ENCODE measurements at regions not wholly inside any gene's neighbourhood (a gene's known extent, or its start where the extent isn't known, plus 50 kb on each side); places are given as distances from the start of the nearest gene placed in this dataset.

DNA sequence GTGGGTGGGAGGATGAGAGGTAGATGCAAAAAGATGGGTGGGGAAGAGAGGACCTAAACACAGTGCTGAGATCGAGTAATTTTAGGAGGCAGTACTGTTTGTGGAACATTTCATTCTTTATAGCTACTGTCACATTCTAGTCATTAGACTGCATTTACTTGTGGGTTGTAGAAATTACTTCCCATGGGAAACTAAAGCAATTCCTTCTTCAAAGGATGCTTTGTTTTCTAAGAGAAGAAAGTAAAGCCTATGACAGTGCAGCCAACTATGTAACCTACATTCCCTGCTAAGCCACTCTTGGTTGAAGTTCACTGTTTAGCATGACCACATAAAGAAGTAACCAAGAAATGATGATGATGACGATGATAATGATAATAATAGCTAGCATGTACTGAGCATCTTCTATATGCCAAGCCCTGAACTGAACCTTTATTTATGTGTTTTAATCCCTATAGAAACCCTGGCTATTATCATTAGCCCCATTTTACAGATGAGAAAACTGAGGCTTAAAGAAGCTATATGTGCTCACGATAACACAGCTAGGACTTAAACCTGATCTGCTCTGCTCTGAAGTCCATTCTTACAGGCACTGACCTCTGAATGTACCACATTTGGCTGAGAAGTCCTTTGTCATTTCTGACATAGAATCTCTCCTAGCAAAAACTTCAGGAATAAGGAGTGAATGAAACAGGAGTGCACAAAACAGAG lies 114.5 kb upstream of the KIT start:
- TF ChIP-seq, protein P1, sequence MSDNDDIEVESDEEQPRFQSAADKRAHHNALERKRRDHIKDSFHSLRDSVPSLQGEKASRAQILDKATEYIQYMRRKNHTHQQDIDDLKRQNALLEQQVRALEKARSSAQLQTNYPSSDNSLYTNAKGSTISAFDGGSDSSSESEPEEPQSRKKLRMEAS (IDR thresholded peaks at IDR 0.05; ENCODE audit: low read depth, low read length): no peak
- TF ChIP-seq, protein P2, sequence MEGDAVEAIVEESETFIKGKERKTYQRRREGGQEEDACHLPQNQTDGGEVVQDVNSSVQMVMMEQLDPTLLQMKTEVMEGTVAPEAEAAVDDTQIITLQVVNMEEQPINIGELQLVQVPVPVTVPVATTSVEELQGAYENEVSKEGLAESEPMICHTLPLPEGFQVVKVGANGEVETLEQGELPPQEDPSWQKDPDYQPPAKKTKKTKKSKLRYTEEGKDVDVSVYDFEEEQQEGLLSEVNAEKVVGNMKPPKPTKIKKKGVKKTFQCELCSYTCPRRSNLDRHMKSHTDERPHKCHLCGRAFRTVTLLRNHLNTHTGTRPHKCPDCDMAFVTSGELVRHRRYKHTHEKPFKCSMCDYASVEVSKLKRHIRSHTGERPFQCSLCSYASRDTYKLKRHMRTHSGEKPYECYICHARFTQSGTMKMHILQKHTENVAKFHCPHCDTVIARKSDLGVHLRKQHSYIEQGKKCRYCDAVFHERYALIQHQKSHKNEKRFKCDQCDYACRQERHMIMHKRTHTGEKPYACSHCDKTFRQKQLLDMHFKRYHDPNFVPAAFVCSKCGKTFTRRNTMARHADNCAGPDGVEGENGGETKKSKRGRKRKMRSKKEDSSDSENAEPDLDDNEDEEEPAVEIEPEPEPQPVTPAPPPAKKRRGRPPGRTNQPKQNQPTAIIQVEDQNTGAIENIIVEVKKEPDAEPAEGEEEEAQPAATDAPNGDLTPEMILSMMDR (IDR thresholded peaks at IDR 0.05; ENCODE audit: low read depth, low read length): no peak
- TF ChIP-seq POLR2A (IDR thresholded peaks at IDR 0.05; ENCODE audit: extremely low read depth, insufficient read length): no peak
- no peak for TF ChIP-seq MYC (IDR thresholded peaks at IDR 0.05; ENCODE audit: low read depth, low read length)
- no peak for DNase-seq (ENCODE audit: low read depth)

DNA sequence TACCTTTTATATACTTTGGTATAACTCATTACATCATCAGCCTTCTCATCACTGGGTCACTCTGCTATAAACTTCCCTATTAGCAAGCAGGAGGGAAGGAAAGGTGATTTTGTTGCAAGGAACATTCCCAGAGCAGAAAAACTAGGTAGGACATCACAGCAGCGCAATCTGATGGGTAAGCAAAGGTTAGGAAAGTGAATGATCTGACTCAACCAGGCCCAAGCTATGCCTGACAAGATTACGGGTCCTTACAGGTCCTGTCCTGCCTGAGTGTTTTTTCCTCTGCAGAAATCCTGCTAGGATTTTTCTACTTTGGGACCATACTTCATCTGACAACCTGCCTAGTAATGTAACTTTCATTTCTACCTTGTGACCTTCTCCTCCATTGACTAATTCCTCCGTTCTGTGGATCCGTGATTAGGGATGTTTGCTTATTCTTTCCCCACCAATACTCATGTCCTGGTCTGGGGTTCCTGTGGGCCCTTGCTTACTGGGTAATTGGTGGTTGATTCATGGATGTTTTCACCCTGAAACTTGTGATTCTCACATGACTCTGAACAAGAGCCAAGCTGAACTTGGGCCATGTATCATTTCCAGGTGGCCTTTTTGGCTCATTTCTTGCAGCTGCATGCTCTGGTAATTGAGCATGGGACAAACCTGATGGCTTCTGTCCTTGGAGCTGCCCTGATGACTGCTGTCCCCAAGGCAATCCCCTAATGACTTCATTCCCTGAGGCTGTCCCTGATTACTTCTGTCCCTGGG lies 111.9 kb upstream of the KIT start:
- DNase-seq (ENCODE audit: low read depth): no peak
- TF ChIP-seq POLR2A (IDR thresholded peaks at IDR 0.05; ENCODE audit: extremely low read depth, insufficient read length) (no peak), MYC (IDR thresholded peaks at IDR 0.05; ENCODE audit: low read depth, low read length) (no peak)
- TF ChIP-seq, protein P1 (IDR thresholded peaks at IDR 0.05; ENCODE audit: low read depth, low read length): no peak
- TF ChIP-seq, protein P2 (IDR thresholded peaks at IDR 0.05; ENCODE audit: low read depth, low read length): no peak
- no peak overlapping the region for H3K4me3 ChIP-seq (ENCODE audit: low read depth, low read length)

More for the DNA sequence above, 114.5 kb upstream of the KIT start:
- H3K4me3 ChIP-seq (ENCODE audit: low read depth, low read length): no peak overlapping the region

DNA sequence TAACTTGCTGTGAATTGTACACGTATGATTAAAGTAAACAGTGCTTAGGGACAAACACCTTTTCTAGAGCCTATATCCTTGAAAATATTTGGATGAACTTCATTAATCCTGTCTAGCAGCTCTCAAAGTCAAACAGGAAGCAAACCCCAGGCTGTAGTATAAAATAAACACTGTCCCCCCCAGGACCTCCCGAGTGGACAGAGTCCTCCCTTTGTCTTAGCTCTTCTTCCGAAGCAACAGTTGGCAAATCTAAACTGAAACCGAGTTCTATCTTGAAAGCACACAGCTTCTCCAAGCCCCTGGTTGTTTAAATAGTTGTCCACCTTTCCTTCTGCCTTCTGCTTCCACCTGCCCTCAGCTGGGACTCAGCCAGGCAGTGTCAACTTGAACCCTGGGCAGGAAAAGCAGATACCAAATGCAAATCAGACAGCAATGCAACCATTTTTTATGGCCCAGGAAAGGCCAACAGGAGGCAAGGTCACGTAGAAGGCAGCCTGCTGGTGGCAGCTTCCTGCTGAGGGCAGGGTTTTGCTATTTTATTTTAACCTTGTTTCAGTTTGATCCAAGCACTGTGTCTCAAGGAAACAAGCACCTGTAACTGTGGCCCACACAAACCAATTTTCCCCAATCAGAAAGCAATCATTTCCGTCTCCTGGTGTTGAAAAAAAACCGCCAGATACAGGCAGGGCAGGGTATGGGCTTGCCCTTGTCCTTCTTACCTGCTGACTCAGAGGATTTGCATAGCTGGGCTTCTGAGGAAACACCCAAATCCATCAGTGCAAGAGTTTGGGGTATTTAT lies 110.3 kb upstream of the KIT start:
- DNase-seq (ENCODE audit: low read depth): no peak
- H3K4me3 ChIP-seq (ENCODE audit: low read depth, low read length): no peak overlapping the region

DNA sequence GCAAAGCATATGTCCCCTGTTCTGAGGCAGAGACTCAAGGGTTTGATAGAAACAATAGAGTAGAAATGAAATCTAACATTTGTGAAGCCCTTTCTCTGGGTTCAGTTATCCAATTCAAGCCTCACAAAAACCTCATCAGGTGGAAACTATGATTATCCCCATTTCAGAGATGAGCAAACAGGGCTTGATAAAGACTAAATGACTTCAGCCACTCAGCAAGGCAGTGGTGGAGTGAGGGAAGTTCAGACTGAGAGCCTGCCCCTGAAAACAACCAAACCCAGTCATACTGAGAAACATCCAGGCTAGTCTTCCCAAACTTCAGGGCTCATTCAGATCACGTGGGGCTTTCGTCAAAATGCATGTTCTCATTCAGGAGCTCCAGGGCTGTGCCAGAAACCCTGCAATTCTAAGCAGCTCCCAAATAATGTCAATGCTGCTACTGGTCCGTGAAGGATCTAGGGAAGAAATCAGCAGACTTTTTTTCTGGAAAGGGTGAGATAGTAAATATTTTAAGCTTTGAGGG lies 109.6 kb upstream of the KIT start:
- DNase-seq (ENCODE audit: low read depth): no peak
- TF ChIP-seq MYC (IDR thresholded peaks at IDR 0.05; ENCODE audit: low read depth, low read length): no peak
- TF ChIP-seq, protein P1 (IDR thresholded peaks at IDR 0.05; ENCODE audit: low read depth, low read length): no peak
- TF ChIP-seq, protein P2 (IDR thresholded peaks at IDR 0.05; ENCODE audit: low read depth, low read length): no peak
- TF ChIP-seq POLR2A (IDR thresholded peaks at IDR 0.05; ENCODE audit: extremely low read depth, insufficient read length): no peak
- no peak overlapping the region for H3K4me3 ChIP-seq (ENCODE audit: low read depth, low read length)

More for the DNA sequence above, 110.3 kb upstream of the KIT start:
- TF ChIP-seq, protein P1 (IDR thresholded peaks at IDR 0.05; ENCODE audit: low read depth, low read length): no peak
- no peak for TF ChIP-seq MYC (IDR thresholded peaks at IDR 0.05; ENCODE audit: low read depth, low read length)
- TF ChIP-seq, protein P2 (IDR thresholded peaks at IDR 0.05; ENCODE audit: low read depth, low read length): no peak
- no peak for TF ChIP-seq POLR2A (IDR thresholded peaks at IDR 0.05; ENCODE audit: extremely low read depth, insufficient read length)

DNA sequence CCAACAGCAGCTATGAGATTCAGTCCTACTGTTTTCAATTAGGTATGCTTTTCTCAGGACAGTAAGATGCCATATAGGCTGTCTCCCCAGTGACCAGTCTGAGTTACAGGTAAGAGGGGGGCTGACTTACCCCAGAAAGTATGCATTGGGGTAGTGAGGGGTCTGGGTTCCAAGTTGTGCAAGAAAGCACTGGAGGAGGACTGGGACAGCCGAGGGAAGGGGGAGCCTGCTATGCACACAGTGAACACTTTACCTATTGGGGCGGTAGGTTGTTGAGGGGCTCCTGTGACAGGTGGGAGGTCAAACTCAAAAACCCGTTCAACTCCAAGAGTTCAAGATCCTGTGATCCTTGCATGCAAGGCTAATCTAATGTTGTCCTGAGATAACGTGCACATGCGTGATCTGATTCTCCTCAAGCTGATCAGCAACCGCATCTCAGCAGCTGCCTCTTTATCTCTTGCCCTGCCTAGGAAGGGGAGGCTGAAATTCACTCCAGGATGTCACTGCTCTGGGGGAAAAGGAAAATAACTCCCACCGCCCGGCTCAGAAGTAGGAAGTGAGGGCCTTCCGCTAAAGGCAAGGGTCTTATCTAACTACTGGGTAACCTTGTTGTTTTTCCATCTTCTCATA lies 108.8 kb upstream of the KIT start:
- TF ChIP-seq, protein P1 (IDR thresholded peaks at IDR 0.05; ENCODE audit: low read depth, low read length): no peak
- no peak for TF ChIP-seq MYC (IDR thresholded peaks at IDR 0.05; ENCODE audit: low read depth, low read length)
- TF ChIP-seq, protein P2 (IDR thresholded peaks at IDR 0.05; ENCODE audit: low read depth, low read length): no peak
- TF ChIP-seq POLR2A (IDR thresholded peaks at IDR 0.05; ENCODE audit: extremely low read depth, insufficient read length): no peak
- no peak overlapping the region for H3K4me3 ChIP-seq (ENCODE audit: low read depth, low read length)
- DNase-seq (ENCODE audit: low read depth): no peak

Measured in NB4 (cell line).